Umbilical cord (tissue), 1 donor: ENCODE measurements at regions not wholly inside any gene's neighbourhood (a gene's known extent, or its start where the extent isn't known, plus 50 kb on each side); places are given as distances from the start of the nearest gene placed in this dataset.

Source experiments
- DNase-seq: peaks from one replicate; pipeline ENCODE4 v3.0.0-alpha.2; 2015; ENCODE audit warnings: low spot score

- no peak for DNase-seq
Observed at GRCh38 chr6:95780037-95780436, 202.7 kb downstream of the MANEA start.

DNA sequence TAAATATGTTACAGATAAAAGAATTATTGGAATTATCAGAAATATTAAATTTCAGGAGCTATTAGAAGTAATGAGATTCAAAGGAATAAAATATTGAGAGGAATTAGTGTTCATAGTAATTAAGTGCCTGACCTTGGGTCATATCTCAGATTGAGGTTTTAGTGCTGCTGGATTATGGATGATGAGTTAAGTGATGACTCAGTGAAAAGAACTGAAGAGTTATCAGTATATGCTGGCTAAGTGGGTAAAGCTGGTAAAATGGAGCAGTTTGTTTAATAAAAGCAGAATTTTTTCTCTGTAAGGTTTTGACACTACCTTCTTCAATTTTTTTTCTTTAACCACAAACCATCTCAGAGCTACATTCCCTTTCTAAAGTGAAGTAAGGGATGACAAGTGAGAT, 206.7 kb downstream of the MANEA start:
- DNase-seq: no peak

DNA sequence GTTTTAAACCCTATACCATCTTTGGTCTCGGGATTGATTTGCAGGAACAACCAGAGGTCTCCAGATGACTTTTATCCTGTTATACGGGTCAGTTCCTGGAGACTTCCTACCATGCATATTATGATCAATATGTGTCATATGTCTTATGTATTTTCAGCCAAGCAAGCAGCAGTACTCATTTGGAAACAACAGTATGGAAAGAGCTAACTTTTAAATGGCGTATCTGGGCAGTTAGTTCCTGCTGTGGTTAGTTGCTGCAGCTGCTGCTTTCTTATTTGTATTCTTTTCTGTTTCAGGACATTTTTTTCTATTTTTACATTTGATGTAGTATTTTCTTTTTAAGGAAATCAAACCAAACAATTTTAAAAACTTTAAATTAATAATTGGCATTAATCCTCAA, 207.5 kb downstream of the MANEA start:
- DNase-seq: no peak

DNA sequence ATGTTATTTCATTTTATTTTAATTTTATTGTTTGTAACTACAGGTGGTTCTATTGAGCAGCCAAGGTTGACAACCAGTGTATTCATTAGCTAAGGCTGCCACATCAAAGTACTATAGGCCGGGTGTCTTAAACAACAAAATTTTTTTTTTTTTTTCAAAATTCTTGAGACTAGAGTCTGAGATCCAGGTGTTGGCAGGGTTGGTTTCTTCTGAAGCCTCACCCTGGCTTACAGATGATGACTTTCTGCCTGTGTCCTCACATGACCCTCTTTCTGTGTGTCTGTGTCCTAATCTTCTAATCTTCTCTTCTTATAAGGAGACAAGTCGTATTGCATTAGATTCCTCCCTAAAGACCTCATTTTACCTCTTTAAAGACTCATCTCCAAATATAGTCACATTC, 208.4 kb downstream of the MANEA start:
- no peak for DNase-seq

GRCh38 chr6:95786802-95787201, 209.5 kb downstream of the MANEA start:
- no peak for DNase-seq

DNA sequence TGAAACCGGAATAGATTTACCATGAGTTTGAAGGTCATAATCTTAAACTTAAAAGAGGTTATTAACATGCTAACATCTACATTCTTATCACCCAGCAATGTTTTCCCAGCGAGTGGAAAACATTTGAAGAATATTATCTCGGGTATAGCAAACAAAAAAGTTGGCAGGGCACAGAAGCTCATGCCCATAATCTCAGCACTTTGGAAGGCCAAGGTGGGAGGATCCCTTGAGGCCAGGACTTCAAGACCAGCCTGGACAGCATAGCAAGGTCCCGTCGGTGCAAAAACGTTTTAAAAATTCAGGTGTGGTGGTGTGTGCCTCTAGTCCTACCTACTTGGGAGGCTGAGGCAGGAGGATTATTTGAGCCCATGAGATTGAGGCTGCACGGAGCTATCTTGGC, 213.5 kb downstream of the MANEA start:
- DNase-seq: no peak

GRCh38 chr6:95794749-95795148, 217.4 kb downstream of the MANEA start:
- no peak for DNase-seq

- no peak for DNase-seq
Observed at GRCh38 chr6:95795927-95796326, 218.6 kb downstream of the MANEA start.

GRCh38 chr6:95797054-95797453, 218.7 kb upstream of the FUT9 start:
- no peak for DNase-seq

DNA sequence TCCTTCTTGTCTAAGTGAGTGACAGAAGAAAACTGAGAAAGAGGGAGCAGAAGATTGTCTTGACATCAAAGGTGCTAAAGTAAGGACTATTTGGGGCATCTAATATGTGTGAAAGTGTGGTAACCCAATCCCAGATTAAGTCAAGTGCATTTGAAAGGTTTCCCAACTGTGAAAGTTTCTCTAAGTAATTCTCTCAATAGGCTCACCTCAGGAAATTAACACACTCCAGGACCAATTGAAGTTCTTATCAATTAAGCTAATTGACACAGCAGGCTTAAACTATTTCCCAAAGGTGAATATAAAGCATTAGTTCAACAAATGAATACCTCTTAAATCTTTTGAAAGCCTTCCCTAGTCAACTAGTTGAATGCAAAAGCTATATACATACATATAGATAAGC, 212.8 kb upstream of the FUT9 start:
- no peak for DNase-seq

- no peak for DNase-seq
Observed at GRCh38 chr6:95803889-95804288, 211.9 kb upstream of the FUT9 start.

DNA sequence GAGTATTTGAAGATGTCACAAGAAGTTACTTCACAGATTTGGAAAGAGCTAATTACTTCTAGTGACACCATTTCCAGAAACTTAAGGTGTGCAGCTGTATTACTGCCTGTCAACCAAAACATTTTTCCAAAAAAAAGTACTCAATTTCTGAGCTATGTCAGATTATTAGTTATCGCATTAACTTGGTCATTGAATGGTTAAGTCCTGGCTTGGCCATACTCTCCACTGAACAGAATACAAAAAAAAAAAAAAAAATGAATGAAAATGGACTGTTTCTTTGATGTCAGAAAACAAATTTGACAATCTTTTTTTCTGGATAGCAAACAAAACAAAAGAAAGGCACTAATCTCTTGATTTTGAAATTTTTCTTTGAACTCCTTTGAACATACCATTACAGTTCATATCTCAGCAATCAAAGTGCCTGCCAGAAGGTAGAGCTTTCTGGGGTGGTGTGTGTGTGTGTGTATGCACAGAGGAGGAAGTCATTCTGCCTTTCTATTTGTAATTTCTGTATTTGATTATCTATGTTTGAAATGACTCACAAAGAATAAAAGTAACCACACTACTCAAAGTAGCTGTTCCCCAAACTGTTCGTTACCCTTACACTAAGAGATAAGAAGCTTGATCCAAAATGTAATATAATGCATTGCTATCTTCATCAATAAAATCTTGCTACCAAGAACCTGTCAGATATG, 210.8 kb upstream of the FUT9 start:
- no peak for DNase-seq

DNA sequence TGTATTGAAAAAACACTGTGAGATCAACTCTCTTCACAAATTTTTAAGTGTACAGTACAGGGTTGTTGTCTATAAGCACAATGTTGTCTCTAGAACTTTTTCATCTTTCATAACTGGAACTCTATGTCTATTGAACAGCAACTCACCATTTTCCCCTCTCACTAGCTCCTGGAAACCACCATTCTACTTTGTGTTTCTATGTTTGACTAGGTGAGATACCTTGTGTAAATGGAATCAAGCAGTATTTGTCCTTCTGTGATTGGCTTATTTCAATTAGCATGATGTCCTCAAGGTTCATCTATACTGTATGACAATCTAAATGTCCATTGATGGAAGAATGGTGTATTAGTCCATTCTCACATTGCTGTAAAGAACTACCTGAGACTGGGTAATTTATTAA, 210.1 kb upstream of the FUT9 start:
- DNase-seq: no peak

DNA sequence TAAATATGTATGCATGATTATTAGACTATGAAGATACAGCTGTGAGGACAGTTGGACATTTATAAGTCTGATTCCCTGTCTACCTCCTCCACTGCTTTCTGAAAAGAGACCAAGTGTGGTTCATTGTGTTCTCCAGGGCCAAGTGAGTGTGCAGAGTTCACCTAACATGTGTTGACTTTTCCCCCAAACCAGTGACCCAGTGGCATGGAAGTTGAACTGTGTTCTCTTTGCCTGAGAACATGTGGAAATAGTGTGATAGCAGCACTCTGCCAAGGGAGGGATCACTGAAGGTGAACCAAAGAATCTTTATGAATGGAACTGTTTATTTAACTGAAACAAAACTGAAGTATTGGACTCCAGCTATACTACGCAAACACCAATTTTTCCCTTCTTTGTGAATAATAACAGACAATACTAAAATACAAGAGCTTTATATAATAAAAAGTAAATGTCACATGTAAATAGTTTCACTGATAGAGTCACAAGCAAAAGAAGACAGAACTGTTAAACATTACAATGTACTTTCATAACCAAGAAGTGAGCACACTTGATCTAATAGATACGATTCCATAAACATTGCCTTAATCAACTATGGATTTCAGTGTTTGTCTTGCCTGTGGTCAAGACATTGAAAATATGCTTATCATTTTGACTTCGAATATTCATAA, 200.3 kb upstream of the FUT9 start:
- DNase-seq: no peak

DNA sequence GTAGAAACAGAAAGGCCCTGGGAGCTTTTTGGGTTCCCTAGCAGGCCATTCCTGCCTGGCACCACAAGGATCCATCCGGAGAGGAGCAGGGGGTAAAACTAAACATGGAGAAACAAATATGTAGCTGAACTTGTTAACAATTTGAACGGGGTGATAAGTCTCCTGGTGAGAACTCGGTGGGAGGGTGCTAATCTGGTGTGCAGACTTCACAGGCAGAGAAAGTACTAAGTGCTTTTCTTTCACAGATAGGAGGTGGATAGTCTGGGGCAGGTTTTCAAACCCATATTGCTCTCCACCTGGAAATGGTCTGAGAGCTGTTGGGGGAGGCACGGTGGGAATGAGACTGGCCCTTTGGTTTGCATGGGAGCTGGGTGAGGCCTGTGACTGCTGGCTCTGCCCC, 196.3 kb upstream of the FUT9 start:
- DNase-seq: no peak

GRCh38 chr6:95819939-95820338, 195.8 kb upstream of the FUT9 start:
- DNase-seq: no peak

DNA sequence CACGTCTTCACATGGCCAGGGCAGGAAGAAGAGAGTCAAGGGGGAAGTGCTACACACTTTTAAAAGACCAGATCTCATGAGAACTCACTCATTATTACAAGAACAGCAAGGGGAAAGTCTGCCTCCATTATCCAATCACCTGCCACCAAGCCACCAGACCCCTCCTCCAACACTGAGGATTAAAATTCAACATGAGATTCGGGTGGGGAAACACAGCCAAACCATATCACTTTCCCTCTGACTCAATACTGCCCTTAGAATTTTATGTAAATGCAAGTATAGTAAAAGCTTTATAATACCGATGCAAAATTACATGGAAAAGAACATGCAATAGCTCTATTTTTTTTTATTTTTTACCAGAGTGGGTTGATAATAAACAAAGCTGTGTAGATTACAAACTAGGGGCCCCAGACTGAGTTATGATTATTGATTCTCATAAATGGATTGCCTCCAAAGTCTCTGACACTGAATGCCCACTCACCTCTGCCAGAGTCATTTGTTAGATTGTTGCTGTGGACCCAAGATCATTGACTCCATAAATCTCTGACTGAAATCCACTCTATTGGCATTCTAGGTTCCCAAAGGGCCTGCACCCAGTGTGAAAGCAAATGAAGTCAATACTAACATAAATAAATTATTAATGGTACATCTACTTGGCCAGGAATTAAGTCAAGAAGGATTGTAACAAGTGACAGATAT, 184.8 kb upstream of the FUT9 start:
- DNase-seq: no peak

- no peak for DNase-seq
Observed at GRCh38 chr6:95837890-95838289, 177.9 kb upstream of the FUT9 start.

DNA sequence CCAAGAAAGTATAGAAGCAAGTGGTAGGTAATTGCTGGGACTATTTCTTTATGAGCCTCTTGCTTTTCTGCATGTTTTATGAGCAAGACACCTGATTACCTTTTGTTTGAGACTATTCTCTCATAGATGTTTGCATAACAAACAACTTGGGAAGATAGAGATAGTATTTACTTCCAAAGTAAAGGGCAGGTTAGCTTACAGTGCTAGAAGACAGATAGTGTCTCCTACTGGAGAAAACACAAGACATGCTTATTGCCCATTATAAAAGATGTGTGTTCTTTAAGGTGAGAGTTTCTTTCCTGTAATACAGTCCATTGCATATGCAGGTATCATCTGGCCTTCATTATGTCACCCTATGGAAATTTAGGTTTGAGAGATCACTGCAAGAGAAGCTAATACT, 174.2 kb upstream of the FUT9 start:
- DNase-seq: no peak

- no peak for DNase-seq
Observed at GRCh38 chr6:95846652-95847051, 169.1 kb upstream of the FUT9 start.

GRCh38 chr6:95847061-95847460, 168.7 kb upstream of the FUT9 start:
- DNase-seq: peak; percentile 3

DNA sequence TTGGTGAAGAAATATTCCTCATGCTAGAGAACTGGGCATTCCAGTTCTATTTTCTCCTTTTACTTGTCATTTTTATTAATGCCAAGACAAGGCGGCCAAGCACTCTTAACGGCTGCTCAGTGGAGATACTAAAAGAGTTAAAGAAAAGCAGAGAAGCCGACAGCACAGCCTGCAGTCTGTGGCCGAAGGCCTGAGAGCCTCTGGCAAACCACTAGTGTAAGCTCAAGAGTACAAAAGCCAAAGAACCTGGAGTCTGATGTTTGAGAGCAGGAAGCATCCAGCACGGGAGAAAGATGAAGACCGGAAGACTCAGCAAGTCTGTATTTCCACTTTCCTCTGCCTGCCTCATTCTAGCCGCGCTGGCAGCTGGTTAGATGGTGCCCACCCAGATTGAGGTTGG, 167.1 kb upstream of the FUT9 start:
- peak; percentile 49 for DNase-seq

DNA sequence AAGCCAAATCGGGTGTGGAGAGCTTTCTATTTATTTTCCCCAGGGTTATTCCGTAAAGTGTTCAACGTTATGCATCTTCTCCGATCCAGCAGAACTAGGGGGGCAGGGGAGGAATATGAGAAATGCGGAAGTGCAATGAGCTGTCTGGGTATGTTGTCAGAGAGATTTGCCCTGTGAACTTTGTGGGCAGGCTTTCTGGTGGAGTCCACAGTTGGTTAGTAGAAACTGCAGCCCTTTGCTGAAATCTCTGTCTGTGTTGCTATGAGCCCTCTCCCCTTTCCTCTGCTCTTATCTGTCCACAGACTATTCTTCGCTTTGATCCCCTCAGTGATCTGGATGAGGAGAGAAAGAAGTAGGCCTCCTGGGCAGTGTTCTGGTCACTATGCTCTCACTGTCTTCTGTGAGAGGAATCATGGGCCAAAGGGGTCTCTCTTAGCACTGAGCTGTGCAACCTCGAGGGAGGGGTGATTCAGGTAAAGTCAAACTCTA, 158.9 kb upstream of the FUT9 start:
- DNase-seq: no peak
